DND-41 (cell line): ENCODE measurements at regions not wholly inside any gene's neighbourhood (a gene's known extent, or its start where the extent isn't known, plus 50 kb on each side); places are given as distances from the start of the nearest gene placed in this dataset.

Source experiments
- ATAC-seq: fragments of 200-7000 bp; cut with Tn5 transposase; 3 replicates; pipeline ENCODE4 v1.9.1; 2021; ENCODE audit warnings: low read depth; ENCODE audit not compliant: insufficient read depth
- DNase-seq: peaks from one replicate; pipeline ENCODE4 v3.0.0-alpha.2; 2020
- H2AFZ ChIP-seq: 2 replicates; pipeline ENCODE4 v1.6.0; 2012; ENCODE audit warnings: low read depth, low read length
- H3K27ac ChIP-seq: 2 replicates; pipeline ENCODE4 v1.5.1; 2012; ENCODE audit warnings: low read length, inconsistent platforms
- H3K27me3 ChIP-seq: fragments of 200-600 bp; sonication (generic); 2 replicates; pipeline ENCODE4 v1.6.0; 2012; ENCODE audit warnings: low read length, mild to moderate bottlenecking, inconsistent platforms; ENCODE audit not compliant: insufficient read depth, poor library complexity
- H3K36me3 ChIP-seq: 2 replicates; pipeline ENCODE4 v1.5.1; 2012; ENCODE audit warnings: low read length, inconsistent platforms; ENCODE audit not compliant: insufficient read depth
- H3K4me1 ChIP-seq: 2 replicates; pipeline ENCODE4 v1.5.1; 2012; ENCODE audit warnings: mild to moderate bottlenecking, low read length; ENCODE audit not compliant: insufficient read depth
- H3K4me2 ChIP-seq: 2 replicates; pipeline ENCODE4 v1.6.0; 2012; ENCODE audit warnings: mild to moderate bottlenecking, moderate library complexity, low read length, inconsistent platforms; ENCODE audit not compliant: insufficient read depth
- H3K4me3 ChIP-seq, 2 experiments: fragments of 200-600 bp in 1 of 2; shearing (Covaris generic) in 1 of 2; 2 replicates each; pipeline ENCODE4 v1.5.1; 2012 to 2016; ENCODE audit warnings: inconsistent platforms in 2 of 2, low read length in 2 of 2, mild to moderate bottlenecking in 2 of 2, low read depth in 1 of 2, moderate library complexity in 1 of 2
- H3K79me2 ChIP-seq: 2 replicates; pipeline ENCODE4 v1.6.0; 2012; ENCODE audit warnings: low read length, inconsistent platforms; ENCODE audit not compliant: insufficient read depth
- H3K9ac ChIP-seq: 2 replicates; pipeline ENCODE4 v1.6.0; 2012; ENCODE audit warnings: low read depth, mild to moderate bottlenecking, inconsistent platforms, low read length, moderate library complexity
- H3K9me3 ChIP-seq: 2 replicates; pipeline ENCODE4 v1.5.1; 2012; ENCODE audit warnings: low read length, moderate library complexity, mild to moderate bottlenecking, inconsistent platforms; ENCODE audit not compliant: insufficient read depth, severe bottlenecking
- H4K20me1 ChIP-seq: 2 replicates; pipeline ENCODE4 v1.6.0; 2012; ENCODE audit warnings: low read length; ENCODE audit not compliant: insufficient read depth
- EZH2 ChIP-seq: IDR thresholded peaks from 3 replicates; pipeline ENCODE4 v1.6.1; 2012; ENCODE audit warnings: borderline replicate concordance, low read depth, mild to moderate bottlenecking, moderate library complexity, low read length, inconsistent platforms; ENCODE audit not compliant: severe bottlenecking
- TF ChIP-seq, protein P1 (sequence below): IDR thresholded peaks from 2 replicates; pipeline ENCODE4 v1.5.1; 2012; ENCODE audit warnings: borderline replicate concordance, low read length, moderate library complexity, mild to moderate bottlenecking; ENCODE audit not compliant: poor library complexity, severe bottlenecking; ENCODE audit errors: extremely low read depth

- H3K4me2 ChIP-seq, result no peak overlapping the region
Observed at GRCh38 chr4:35125995-35126712, 1118.2 kb downstream of the ARAP2 start.

DNA sequence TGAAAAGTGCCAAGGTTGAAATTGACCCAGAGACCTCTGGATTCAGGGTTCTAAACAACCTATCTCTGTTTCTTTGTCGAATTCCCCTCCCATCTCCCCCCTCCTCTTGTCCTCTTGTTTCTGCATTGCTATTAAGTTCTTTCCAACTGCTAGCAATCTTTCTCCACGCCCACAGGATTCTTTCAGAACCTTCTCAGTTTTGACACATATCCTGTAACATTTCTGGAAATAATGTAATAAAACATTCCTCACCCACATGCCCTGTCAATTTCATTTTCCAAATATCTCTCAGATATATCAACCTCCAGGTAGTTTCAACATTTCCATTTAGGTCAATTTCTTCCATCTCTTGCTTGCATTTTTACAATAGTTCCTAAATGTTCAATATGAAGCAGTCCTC lies 1105.9 kb downstream of the ARAP2 start:
- ATAC-seq (no peak), DNase-seq (no peak)
- Histone ChIP-seq H2AFZ (no peak overlapping the region), H3K9ac (no peak overlapping the region), H3K4me3 (no peak overlapping the region), H3K27ac (no peak overlapping the region), H3K36me3 (no peaks in the 10 kb centered on the region), H4K20me1 (no peaks in the 10 kb centered on the region), H3K4me2 (no peak overlapping the region), H3K9me3 (no peaks in the 10 kb centered on the region), H3K79me2 (no peaks in the 10 kb centered on the region), H3K27me3 (no peaks in the 10 kb centered on the region), H3K4me1 (no peaks in the 10 kb centered on the region)
- TF ChIP-seq, protein P1, sequence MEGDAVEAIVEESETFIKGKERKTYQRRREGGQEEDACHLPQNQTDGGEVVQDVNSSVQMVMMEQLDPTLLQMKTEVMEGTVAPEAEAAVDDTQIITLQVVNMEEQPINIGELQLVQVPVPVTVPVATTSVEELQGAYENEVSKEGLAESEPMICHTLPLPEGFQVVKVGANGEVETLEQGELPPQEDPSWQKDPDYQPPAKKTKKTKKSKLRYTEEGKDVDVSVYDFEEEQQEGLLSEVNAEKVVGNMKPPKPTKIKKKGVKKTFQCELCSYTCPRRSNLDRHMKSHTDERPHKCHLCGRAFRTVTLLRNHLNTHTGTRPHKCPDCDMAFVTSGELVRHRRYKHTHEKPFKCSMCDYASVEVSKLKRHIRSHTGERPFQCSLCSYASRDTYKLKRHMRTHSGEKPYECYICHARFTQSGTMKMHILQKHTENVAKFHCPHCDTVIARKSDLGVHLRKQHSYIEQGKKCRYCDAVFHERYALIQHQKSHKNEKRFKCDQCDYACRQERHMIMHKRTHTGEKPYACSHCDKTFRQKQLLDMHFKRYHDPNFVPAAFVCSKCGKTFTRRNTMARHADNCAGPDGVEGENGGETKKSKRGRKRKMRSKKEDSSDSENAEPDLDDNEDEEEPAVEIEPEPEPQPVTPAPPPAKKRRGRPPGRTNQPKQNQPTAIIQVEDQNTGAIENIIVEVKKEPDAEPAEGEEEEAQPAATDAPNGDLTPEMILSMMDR, result no peak
- no peak for TF ChIP-seq EZH2

More at GRCh38 chr4:35125995-35126712, 1118.2 kb downstream of the ARAP2 start:
- H3K9me3 ChIP-seq, result no peaks in the 10 kb centered on the region
- no peak overlapping the region for H3K27ac ChIP-seq
- H4K20me1 ChIP-seq, result no peaks in the 10 kb centered on the region
- no peaks in the 10 kb centered on the region for H3K4me1 ChIP-seq
- no peak overlapping the region for H3K4me3 ChIP-seq
- H3K27me3 ChIP-seq, result no peaks in the 10 kb centered on the region
- no peak for DNase-seq
- H3K36me3 ChIP-seq, result no peaks in the 10 kb centered on the region
- ATAC-seq, result no peak
- no peak overlapping the region for H2AFZ ChIP-seq
- no peaks in the 10 kb centered on the region for H3K79me2 ChIP-seq
- no peak for TF ChIP-seq EZH2
- TF ChIP-seq, protein P1, result no peak
- H3K9ac ChIP-seq, result no peak overlapping the region

DNA sequence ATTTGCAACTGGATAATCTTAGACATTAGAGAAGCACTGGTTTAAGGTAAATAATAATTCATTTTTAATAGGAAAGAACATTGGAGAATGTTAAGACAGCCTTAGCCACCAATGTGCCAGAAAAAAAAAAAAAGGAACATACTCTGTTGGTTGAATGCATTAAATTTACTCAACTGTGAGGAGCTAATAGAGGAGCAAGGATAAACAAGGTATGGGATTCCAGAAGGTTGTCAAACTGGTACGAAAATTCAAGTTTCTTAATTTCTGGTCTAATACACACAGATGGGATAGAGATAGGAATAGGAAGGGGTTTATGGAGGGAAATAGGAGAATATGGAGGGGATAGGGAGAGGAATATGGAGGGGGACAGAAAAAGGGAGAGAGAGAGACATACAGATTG lies 1096.6 kb downstream of the ARAP2 start:
- no peak overlapping the region for H3K4me3 ChIP-seq
- H3K27me3 ChIP-seq, result no peaks in the 10 kb centered on the region
- no peak overlapping the region for H2AFZ ChIP-seq
- H4K20me1 ChIP-seq, result no peaks in the 10 kb centered on the region
- DNase-seq, result no peak
- H3K4me1 ChIP-seq, result no peaks in the 10 kb centered on the region
- ATAC-seq, result no peak
- H3K4me2 ChIP-seq, result no peak overlapping the region
- TF ChIP-seq, protein P1, result no peak
- TF ChIP-seq EZH2, result no peak
- H3K9ac ChIP-seq, result no peak overlapping the region
- no peaks in the 10 kb centered on the region for H3K9me3 ChIP-seq
- H3K27ac ChIP-seq, result no peak overlapping the region
- H3K36me3 ChIP-seq, result no peaks in the 10 kb centered on the region
- H3K79me2 ChIP-seq, result no peaks in the 10 kb centered on the region
